Endothelial cell (in vitro differentiated cells): ENCODE measurements at regions not wholly inside any gene's neighbourhood (a gene's known extent, or its start where the extent isn't known, plus 50 kb on each side); places are given as distances from the start of the nearest gene placed in this dataset.

ENCODE experiments used
- DNase-seq: peaks from one replicate; pipeline ENCODE4 v3.0.0; 2021; ENCODE audit warnings: low spot score
- H3K27ac Mint-ChIP-seq: one replicate; pipeline ENCODE4 v1.8.0; 2021; ENCODE audit warnings: mixed read lengths, inconsistent platforms; ENCODE audit not compliant: unreplicated experiment
- H3K27me3 Mint-ChIP-seq: one replicate; pipeline ENCODE4 v1.8.0; 2021; ENCODE audit warnings: mild to moderate bottlenecking, moderate library complexity, mixed read lengths, inconsistent platforms; ENCODE audit not compliant: unreplicated experiment
- H3K36me3 Mint-ChIP-seq: one replicate; pipeline ENCODE4 v1.8.0; 2021; ENCODE audit warnings: mild to moderate bottlenecking, low read depth, mixed read lengths, inconsistent platforms; ENCODE audit not compliant: unreplicated experiment
- H3K4me1 Mint-ChIP-seq: one replicate; pipeline ENCODE4 v1.8.0; 2021; ENCODE audit warnings: mild to moderate bottlenecking, mixed read lengths, inconsistent platforms; ENCODE audit not compliant: unreplicated experiment
- H3K4me3 Mint-ChIP-seq: one replicate; pipeline ENCODE4 v1.8.0; 2021; ENCODE audit warnings: mild to moderate bottlenecking, mixed read lengths, inconsistent platforms; ENCODE audit not compliant: unreplicated experiment
- H3K9me3 Mint-ChIP-seq: one replicate; pipeline ENCODE4 v1.8.0; 2021; ENCODE audit warnings: mixed read lengths, inconsistent platforms; ENCODE audit not compliant: unreplicated experiment
- TF ChIP-seq, protein P1 (sequence below): fragments of 200-600 bp; sonication (generic); IDR thresholded peaks from one replicate; pipeline ENCODE4 v1.5.0; 2021; ENCODE audit warnings: antibody characterized with exemption; ENCODE audit not compliant: unreplicated experiment

DNA sequence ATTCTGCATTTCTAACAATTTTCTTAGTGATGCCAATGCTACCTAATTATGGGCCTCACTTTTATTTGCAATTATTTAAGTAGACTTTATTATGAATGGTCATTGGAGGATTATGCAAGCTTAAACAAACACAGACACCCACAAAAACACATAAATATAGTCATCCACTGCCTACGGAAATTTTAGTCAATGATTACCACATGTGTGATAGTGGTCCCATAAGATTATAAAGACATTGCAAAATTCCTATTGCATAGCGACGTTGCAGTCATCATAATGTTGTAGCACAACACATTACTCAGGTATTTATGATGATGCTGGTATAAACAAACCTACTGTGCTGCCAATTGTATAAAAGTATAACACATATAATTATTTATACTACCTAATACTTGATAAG lies 247.8 kb upstream of the ALCAM start:
- no peak for DNase-seq
- no peaks in the 10 kb centered on the region for H3K4me1 Mint-ChIP-seq
- no peak overlapping the region for H3K4me3 Mint-ChIP-seq
- H3K36me3 Mint-ChIP-seq: no peaks in the 10 kb centered on the region
- H3K9me3 Mint-ChIP-seq: no peaks in the 10 kb centered on the region
- TF ChIP-seq, protein P1, sequence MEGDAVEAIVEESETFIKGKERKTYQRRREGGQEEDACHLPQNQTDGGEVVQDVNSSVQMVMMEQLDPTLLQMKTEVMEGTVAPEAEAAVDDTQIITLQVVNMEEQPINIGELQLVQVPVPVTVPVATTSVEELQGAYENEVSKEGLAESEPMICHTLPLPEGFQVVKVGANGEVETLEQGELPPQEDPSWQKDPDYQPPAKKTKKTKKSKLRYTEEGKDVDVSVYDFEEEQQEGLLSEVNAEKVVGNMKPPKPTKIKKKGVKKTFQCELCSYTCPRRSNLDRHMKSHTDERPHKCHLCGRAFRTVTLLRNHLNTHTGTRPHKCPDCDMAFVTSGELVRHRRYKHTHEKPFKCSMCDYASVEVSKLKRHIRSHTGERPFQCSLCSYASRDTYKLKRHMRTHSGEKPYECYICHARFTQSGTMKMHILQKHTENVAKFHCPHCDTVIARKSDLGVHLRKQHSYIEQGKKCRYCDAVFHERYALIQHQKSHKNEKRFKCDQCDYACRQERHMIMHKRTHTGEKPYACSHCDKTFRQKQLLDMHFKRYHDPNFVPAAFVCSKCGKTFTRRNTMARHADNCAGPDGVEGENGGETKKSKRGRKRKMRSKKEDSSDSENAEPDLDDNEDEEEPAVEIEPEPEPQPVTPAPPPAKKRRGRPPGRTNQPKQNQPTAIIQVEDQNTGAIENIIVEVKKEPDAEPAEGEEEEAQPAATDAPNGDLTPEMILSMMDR: no peak
- no peak overlapping the region for H3K27ac Mint-ChIP-seq
- H3K27me3 Mint-ChIP-seq: no peaks in the 10 kb centered on the region

DNA sequence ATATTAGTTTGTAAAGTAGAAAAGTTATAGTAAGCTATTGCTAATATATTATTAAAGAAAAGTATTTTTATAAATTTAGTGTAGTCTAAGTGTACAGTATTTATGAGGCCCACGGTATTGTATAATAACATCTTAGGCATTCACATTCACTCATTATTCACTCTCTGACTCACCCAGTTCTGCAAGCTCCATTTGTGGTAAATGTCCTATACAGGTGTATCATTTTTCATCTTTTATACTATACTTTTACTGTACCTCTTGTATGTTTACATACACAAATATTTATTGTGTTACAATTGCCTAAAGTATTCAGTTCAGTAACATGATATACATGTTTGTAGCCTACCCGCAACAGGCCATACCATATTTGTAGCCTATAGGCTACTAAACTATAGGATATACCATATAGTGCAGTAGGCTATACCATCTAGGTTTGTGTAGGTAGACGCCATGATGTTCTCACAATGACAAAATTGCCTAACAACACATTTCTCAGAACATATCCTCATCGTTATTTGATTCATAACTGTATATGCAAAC lies 246.8 kb upstream of the ALCAM start:
- no peaks in the 10 kb centered on the region for H3K27me3 Mint-ChIP-seq
- TF ChIP-seq, protein P1: no peak
- DNase-seq: no peak
- H3K4me3 Mint-ChIP-seq: no peak overlapping the region
- no peaks in the 10 kb centered on the region for H3K36me3 Mint-ChIP-seq
- no peaks in the 10 kb centered on the region for H3K9me3 Mint-ChIP-seq
- H3K4me1 Mint-ChIP-seq: no peaks in the 10 kb centered on the region
- H3K27ac Mint-ChIP-seq: no peak overlapping the region

DNA sequence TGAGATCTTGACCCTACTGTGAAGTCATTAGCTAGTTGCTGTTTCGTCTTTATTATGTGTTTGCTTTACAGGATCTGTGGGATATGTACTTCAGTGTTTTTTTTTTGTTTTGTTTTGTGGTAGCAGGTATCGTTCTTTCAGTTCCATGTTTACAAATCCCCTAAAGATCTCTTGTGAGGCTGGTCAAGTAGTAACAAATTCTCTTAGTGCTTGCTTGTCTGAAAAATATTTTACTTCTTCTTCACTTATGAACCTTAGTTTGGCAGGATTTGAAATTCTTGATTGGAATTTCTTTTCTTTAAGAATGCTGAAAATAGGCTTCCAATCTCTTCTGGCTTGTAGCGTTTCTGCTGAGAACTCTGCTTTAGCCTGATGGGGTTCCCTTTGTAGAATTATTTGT lies 235.8 kb upstream of the ALCAM start:
- TF ChIP-seq, protein P1: no peak
- H3K27me3 Mint-ChIP-seq: peaks cover 3% of the 10 kb centered on the region
- DNase-seq: no peak
- H3K4me1 Mint-ChIP-seq: no peaks in the 10 kb centered on the region
- peaks cover 6% of the 10 kb centered on the region for H3K9me3 Mint-ChIP-seq
- H3K4me3 Mint-ChIP-seq: no peak overlapping the region
- H3K27ac Mint-ChIP-seq: no peak overlapping the region
- H3K36me3 Mint-ChIP-seq: peaks cover 2% of the 10 kb centered on the region

DNA sequence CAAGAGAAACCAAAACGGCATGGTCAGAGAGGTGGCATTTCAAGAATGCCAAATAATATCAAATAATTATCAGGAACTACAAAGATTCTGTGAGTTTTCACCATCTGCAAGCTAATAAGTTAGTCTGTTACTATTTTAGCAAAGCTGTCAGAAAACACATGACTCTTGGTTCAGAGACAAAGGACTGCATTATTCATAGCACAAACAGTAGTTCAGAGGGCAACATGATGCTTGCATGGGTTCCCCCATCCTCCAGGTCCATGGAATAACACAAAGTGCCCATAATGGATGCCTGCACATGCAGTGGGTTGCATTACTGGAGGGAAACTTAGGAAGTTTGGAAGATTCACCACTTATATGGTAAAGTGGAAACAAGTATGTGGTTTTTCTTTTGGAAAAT lies 228.8 kb upstream of the ALCAM start:
- H3K27ac Mint-ChIP-seq: no peak overlapping the region
- H3K36me3 Mint-ChIP-seq: no peaks in the 10 kb centered on the region
- no peak overlapping the region for H3K4me3 Mint-ChIP-seq
- TF ChIP-seq, protein P1: no peak
- no peak for DNase-seq
- no peaks in the 10 kb centered on the region for H3K4me1 Mint-ChIP-seq
- peaks cover 2% of the 10 kb centered on the region for H3K27me3 Mint-ChIP-seq
- H3K9me3 Mint-ChIP-seq: no peaks in the 10 kb centered on the region

DNA sequence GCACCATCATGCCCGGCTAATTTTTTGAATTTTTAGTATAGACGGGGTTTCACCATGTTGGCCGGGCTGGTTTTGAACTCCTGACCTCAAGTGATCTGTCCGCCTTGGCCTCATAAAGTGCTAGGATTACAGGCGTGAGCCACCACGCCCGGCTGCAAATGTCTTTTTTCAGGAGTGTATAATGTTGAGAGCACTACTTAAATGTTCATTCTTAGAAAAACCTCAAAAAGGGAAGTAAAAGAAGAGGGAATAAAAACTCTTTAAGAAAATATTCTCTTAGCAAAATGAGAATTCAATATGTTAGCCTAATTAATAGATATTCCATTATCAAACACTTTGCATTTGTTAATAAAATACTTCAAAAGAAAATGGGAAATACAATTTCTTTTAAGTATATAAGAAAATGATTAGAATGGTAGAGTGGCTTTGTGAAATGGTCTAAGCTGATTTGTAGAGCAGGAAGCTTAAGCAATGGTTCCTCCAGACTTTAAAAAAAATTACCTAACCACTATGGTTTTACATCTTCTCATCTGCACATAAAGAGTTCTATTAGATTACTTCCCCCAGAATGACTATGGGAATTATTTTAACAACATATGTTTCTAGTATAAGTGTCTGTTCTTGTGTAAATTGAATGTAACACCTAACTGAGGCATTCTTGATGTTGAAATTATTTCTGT lies 226.7 kb upstream of the ALCAM start:
- Mint-ChIP-seq H3K27me3 (peaks cover 4% of the 10 kb centered on the region), H3K4me1 (no peaks in the 10 kb centered on the region), H3K4me3 (no peak overlapping the region), H3K36me3 (no peaks in the 10 kb centered on the region), H3K9me3 (no peaks in the 10 kb centered on the region), H3K27ac (no peak overlapping the region)
- no peak for DNase-seq
- TF ChIP-seq, protein P1: no peak
